Glomerular visceral epithelial cell (primary cell): ENCODE measurements at regions not wholly inside any gene's neighbourhood (a gene's known extent, or its start where the extent isn't known, plus 50 kb on each side); places are given as distances from the start of the nearest gene placed in this dataset.
"Not testable (repeated sequence)": the region's sequence is repeated elsewhere in the genome, so short reads cannot be mapped to it uniquely, and the experiment has no call there.

Experiments
- DNase-seq: peaks from one replicate; pipeline ENCODE4 v3.0.0-alpha.2; 2016; ENCODE audit errors: extremely low spot score

GRCh38 chr16:22678311-22678710, 135.7 kb upstream of the HS3ST2 start:
- no peak for DNase-seq

- no peak for DNase-seq
Measured at GRCh38 chr16:22681554-22682291, 132.2 kb upstream of the HS3ST2 start.

DNA sequence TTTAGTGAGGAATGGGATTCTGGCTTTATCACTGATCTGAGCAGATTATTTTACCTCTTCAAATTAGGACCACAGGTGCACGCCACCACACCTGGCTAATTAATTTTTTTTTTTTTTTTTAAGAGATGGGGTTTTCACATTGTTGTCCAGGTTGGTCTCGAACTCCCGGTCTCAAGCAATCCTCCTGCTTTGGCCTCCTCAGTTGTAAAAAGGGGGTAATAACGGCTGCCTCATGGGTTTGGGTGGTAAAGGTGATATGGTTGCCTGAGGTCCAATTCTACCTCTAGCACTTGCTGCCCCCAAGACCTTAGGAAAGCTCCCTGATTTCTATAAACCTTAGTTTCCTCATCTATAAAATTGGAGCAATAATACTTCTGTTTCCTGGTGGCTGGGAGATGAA, 130.7 kb upstream of the HS3ST2 start:
- no peak for DNase-seq

DNA sequence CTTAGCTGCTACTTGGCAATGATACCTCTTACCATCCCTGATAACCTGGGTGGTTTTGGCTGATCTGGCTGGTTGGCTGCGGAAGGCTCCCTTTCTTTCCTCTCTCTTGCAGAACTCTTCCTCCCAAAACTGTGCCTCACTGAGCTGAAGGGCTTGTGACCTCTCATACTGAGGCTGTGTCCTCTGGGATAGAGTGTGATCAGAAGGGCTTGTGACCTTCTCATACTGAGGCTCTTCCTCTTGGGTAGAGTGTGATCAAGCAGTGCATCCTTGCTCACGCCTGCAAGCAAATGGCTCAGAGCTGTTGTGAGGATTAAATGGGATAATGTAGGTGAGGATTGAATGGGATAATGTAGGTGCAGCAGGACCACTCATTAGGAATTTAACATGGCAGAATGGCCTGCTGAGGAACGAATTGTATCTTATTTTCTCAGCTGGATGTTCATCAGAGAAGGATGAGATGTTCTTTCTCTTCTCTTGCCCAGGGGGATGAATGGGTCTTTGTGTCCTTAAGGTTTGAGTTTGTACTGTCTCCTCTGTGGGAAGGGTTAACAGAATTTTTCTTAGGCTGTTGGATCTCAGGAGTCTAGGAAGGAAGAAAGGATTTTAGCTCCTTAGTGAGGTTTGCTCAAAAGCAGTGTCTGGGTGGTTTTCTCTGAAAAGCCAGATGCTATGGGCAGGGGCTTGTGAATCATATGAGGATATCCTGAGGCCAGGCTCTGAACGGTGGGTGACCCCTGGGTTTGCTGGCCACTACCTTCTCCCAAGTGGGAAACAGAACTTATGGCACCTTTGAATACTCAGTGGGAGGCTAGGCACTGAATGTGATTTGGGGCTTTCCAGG, 130.0 kb upstream of the HS3ST2 start:
- no peak for DNase-seq

DNA sequence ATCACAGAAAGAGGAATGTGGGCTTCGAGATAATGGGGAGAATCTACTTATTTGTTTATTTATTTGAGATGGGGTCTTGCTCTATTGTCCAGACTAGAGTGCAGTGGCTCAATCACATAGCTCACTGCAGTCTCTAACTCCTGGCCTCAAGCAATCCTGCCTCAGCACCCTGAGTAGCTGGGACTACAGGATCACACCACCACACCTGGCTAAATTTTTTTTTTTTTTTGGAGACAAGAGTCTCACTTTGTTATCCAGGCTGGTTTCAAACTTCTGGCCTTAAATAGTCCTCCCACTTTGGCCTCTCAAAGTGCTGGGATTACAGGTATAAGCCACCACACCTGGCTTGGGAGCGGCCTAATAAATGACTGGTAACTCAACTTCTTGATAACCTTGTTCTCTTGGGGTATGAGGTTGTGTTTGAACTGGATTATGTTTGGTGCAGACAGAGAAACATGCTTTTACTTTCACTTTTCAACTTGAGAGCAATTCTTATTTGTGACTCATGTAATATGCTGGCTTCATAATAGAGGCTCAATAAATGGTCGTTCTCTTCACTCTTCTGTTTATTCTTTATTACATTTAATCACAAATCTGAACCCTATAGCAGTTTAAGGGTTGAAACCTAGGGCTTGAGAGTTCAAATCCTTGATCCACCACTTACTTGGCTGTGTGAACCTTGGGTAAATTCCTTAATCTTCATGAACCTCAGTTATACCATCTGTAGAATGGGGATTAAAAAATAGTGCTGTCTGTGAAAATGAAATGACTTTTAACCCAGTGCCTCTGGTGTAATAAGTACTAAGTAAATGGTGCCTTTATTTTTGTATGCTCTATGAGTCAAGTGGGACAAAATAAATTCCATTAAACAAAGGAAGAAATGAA, 129.1 kb upstream of the HS3ST2 start:
- no peak for DNase-seq

DNA sequence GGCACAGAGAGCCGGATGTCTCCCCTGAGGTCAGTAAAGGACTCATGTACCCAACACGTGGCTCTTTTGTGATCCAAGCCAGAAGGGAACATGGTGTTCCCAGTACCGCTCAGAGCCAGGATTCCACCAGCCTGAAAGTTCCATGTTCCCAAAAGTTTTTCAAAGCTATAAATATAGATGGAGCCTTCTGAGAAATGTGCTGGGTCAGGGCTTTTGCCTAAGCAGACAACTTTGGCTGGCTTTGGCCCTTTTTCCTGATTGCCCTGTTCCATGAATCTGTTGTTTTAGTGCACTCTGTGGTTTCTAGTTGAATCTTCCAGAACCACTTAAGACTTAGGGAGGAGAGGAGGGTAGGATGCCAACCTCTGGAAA, 128.5 kb upstream of the HS3ST2 start:
- no peak for DNase-seq

GRCh38 chr16:22687031-22687530, 126.9 kb upstream of the HS3ST2 start:
- no peak for DNase-seq

DNA sequence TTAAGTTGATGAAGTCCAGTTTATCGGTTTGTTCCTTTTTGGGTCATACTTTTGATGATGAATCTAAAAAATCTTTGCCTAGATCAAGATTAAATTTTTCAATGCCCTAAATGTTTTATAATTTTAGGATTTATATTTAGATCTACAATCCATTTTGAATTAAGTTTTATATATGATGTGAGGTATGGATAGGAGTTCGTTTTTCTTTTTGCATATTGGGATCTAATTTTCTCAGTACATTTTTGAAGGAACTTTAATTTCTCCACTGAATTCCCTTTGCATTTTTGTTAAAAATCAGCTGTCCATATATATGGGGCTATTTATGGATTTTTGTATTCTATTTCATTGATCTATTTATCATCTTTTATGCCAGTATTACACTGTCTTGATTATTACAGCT, 125.5 kb upstream of the HS3ST2 start:
- no peak for DNase-seq

DNA sequence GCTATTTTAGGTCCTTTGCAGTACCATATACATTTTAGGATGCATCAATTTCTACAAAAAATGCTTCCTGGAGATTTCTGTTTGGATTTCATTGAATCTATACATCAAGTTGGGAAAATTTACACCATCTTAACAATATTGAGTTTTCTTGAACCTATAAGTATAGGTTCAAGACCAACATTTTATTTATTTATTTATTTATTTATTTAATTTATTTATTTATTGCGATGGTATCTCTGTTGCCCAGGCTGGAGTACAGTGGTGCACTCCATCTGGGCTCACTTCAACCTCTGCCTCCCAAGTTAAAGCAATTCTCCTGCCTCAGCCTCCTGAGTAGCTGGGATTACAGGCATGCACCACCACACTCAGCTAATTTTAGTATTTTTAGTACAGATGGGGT, 125.0 kb upstream of the HS3ST2 start:
- no peak for DNase-seq

DNA sequence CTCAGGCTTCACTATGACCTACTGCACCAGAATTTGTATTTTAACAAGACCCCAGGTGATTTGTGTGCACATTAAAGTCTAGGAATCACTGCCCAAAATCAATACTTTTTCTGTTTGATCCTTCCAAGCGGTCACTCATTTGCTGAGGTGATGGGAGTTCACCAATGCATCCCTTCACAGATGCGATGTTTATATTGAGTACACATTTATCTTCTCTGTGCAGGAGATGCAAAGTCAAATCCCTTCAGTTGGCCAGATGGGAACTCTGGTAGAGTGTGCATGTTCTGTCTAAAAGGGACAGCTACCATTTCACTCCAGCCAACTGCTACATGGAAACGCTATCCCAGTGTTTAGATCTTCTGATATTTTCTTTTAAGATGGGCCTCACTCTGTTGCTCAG, 122.6 kb upstream of the HS3ST2 start:
- no peak for DNase-seq

DNA sequence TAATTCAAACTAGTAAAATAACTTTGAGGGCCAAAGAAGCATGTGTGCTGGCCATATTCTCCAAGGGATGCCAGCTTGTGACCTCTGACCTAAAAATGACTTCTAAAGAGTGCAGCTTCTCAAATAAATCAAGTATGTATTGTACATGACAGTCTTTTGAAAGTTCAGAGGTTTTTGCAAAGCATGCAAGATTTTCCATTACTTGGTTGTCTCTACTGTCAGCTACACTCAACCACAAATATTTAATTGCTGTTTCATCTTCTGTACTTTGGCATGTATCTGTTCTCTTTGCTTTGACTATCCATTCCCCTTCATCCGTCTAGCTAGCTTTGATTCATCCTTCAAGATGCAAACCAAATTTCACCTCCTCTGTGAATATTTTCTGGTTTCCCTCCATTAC, 121.9 kb upstream of the HS3ST2 start:
- DNase-seq, result no peak

DNA sequence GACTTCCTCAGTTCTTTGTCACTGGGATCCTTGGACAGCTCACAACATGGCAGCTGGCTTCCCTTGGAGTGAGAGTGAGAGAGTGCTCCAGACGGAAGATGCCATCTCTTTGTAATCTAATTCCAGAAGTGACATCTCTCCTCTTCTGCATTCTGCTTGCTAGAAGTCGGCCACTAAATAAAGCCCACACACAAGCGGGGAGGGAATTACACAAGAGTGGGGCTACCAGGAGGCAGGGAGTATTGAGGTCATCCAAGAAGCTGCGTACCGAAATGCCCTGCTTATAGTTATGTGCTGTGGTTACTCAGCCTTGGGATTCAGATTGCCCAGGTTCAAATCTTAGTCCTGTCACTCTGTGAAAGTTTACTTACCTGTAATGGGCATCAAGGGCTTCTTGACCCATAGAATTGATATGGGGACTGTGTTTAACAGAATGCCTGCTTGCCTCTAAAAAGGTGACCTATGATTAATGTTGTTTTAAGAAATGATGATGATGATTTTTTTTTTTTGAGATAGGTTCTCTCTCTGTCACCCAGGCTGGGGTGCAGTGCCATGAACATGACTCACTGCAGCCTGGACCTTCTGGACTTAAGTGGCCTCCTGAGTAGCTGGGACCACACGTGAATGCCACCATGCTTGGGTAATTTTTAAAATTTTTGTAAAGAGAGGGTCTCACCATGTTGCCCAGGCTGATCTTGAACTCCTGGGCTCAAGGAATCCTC, 120.9 kb upstream of the HS3ST2 start:
- DNase-seq, result no peak

DNA sequence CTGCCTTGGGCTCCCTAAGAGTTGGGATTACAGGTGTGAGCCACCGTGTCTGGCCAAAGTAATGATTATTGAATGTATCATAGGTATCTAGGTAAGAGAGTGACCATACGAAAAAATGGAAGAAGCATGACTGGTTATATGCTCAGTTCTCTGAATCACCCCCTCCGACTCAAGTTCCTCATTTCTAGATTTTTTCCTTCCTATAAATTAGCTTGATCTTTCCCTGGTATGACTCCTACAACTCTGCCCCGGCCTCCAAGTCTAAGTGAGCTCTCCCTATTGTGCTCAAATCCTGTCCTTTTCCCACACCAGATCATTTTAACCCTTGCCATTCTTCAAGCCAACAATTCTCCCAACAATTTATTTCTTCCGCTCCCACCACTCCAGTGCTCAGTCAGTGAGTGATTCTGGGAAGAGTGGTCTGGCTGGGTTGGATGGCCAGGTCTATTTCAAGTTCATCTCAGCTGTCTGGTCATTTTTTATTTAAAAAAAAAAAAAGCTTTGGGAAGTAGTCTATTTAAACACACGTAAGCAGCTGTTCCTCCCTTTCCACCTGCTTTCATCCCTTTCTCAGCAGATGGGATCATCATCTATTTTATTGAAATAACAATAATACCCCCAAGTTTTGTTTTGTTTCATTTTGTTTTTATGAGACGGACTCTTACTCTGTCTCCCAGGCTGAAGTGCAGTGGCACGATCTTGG, 120.2 kb upstream of the HS3ST2 start:
- no peak for DNase-seq

GRCh38 chr16:22694887-22695382, 119.0 kb upstream of the HS3ST2 start:
- DNase-seq, result no peak

- not testable (repeated sequence) for DNase-seq
Measured at GRCh38 chr16:22695773-22696172, 118.2 kb upstream of the HS3ST2 start.

- no peak for DNase-seq
Measured at GRCh38 chr16:22699356-22699755, 114.6 kb upstream of the HS3ST2 start.

DNA sequence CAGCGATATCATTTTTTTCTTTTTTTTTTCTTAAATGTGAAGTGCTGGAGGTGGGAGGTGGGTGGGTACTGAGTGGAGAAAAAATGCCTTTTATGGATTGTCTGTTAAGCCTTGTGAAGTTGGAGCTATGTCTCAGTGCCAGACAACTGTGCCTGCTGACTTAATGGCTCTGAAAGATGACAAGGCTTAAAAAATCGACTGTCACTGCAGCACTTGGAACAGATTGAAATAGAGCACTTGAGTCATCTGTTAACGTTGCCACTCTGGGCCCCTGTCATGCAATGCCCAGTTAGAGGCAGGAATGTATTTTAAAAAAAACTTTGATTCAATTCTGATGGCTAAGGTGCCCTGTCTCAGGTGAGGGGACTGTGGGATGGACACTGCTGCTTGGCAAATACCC, 108.2 kb upstream of the HS3ST2 start:
- no peak for DNase-seq

GRCh38 chr16:22710326-22710725, 103.6 kb upstream of the HS3ST2 start:
- no peak for DNase-seq

DNA sequence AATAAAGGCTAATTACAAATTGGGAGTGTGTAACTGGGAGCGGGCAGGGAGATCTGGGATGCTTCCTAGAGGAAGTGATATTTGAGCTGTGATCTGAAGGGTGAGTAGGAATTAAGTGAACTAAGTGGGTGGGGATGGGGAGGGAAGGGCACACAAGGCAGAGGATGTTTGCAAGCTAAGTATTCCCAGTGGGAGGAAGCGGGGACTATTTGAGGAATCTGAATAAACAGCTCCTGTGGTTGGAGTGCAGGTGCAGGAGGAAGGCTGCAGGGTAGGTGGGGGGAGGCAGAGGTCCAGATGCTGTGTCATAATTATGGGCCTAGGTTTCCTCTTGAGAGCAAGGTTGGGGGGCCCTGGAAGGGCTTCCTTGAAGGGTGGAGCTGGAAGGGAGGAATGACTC, 102.1 kb upstream of the HS3ST2 start:
- no peak for DNase-seq

DNA sequence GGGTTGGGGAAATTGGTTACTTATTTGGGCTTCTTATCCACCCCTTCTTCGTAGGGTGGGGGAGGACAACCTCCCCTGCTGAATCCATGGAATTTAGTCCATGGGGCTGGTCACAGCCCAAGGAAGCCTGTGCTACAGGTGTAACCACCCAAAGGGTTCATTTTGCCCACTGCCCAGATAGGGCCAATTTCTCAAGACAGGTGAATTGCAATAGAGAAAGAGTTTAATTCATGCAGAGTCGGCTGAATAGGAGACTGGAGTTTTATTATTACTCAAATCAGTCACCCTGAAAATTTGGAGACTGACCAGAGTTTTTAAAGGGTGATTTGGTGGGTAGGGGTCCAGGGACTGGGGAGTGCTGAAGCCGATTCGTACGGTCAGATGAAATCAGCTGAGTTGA, 101.5 kb upstream of the HS3ST2 start:
- DNase-seq, result no peak

GRCh38 chr16:22718598-22718997, 95.4 kb upstream of the HS3ST2 start:
- DNase-seq, result not testable (repeated sequence)
